ENCODE measurements at regions not wholly inside any gene's neighbourhood (a gene's known extent, or its start where the extent isn't known, plus 50 kb on each side); places are given as distances from the start of the nearest gene placed in this dataset.

- DNase-seq = no peak
Measured at GRCh38 chr13:76795701-76796695, 90.2 kb downstream of the KCTD12 start.

- no peak for DNase-seq
Measured at GRCh38 chr13:76792731-76793347, 93.4 kb downstream of the KCTD12 start.

- DNase-seq = peak; percentile 33
Measured at GRCh38 chr13:76790980-76791819, 95.0 kb downstream of the KCTD12 start.

- no peak for DNase-seq
Measured at GRCh38 chr13:76790526-76790925, 95.7 kb downstream of the KCTD12 start.

- no peak for DNase-seq
Measured at GRCh38 chr13:76783798-76784197, 102.4 kb downstream of the KCTD12 start.

- no peak for DNase-seq
Measured at GRCh38 chr13:76778853-76779252, 107.4 kb downstream of the KCTD12 start.

- no peak for DNase-seq
Measured at GRCh38 chr13:76777096-76777495, 109.1 kb downstream of the KCTD12 start.

- no peak for DNase-seq
Measured at GRCh38 chr13:76775088-76775740, 111.0 kb downstream of the KCTD12 start.

- no peak for DNase-seq
Measured at GRCh38 chr13:76773448-76774094, 112.6 kb downstream of the KCTD12 start.

GRCh38 chr13:76772241-76772640 is 114.0 kb downstream of the KCTD12 start:
- no peak for DNase-seq

- no peak for DNase-seq
Measured at GRCh38 chr13:76769271-76769791, 116.9 kb downstream of the KCTD12 start.

GRCh38 chr13:76768384-76768783 is 117.8 kb downstream of the KCTD12 start:
- DNase-seq = no peak

- DNase-seq = no peak
Measured at GRCh38 chr13:76764916-76765315, 121.3 kb downstream of the KCTD12 start.

GRCh38 chr13:76764429-76764828 is 121.8 kb downstream of the KCTD12 start:
- no peak for DNase-seq

- DNase-seq = no peak
Measured at GRCh38 chr13:76762721-76763120, 123.5 kb downstream of the KCTD12 start.

GRCh38 chr13:76759877-76760276 is 126.3 kb downstream of the KCTD12 start:
- DNase-seq = no peak

- DNase-seq = no peak
Measured at GRCh38 chr13:76758738-76759137, 127.5 kb downstream of the KCTD12 start.

- DNase-seq = no peak
Measured at GRCh38 chr13:76758257-76758656, 127.9 kb downstream of the KCTD12 start.

- DNase-seq = no peak
Measured at GRCh38 chr13:76756451-76756850, 129.8 kb downstream of the KCTD12 start.

GRCh38 chr13:76754414-76754813 is 131.8 kb downstream of the KCTD12 start:
- DNase-seq = no peak

GRCh38 chr13:76751278-76751677 is 134.9 kb downstream of the KCTD12 start:
- no peak for DNase-seq

GRCh38 chr13:76750126-76750525 is 136.1 kb downstream of the KCTD12 start:
- DNase-seq = no peak

Data from NCI-H1694 treated with DMSO at 0.1 percent for 48 hours (cell line).